Endodermal cell (in vitro differentiated cells): ENCODE measurements at regions not wholly inside any gene's neighbourhood (a gene's known extent, or its start where the extent isn't known, plus 50 kb on each side); places are given as distances from the start of the nearest gene placed in this dataset.

ENCODE experiments used
- DNase-seq: peaks from one replicate; pipeline ENCODE4 v3.0.0-alpha.2; 2017
- H3K27ac ChIP-seq: 2 replicates; pipeline ENCODE4 v1.5.1; 2013; ENCODE audit warnings: mild to moderate bottlenecking, low read depth, low read length, moderate library complexity
- H3K27me3 ChIP-seq: 2 replicates; pipeline ENCODE4 v1.6.1; 2013; ENCODE audit warnings: mild to moderate bottlenecking, low read length, moderate library complexity; ENCODE audit not compliant: insufficient read depth, control insufficient read depth, poor library complexity, severe bottlenecking
- H3K36me3 ChIP-seq: 2 replicates; pipeline ENCODE4 v1.7.0; 2013; ENCODE audit warnings: mild to moderate bottlenecking, low read length, moderate library complexity; ENCODE audit not compliant: control insufficient read depth, insufficient read depth
- H3K4me1 ChIP-seq: one replicate; pipeline ENCODE4 v1.7.0; 2013; ENCODE audit warnings: low read length; ENCODE audit not compliant: control insufficient read depth, insufficient read depth
- H3K4me3 ChIP-seq: 2 replicates; pipeline ENCODE4 v1.5.1; 2013; ENCODE audit warnings: mild to moderate bottlenecking, low read length, moderate library complexity
- H3K9ac ChIP-seq: 2 replicates; pipeline ENCODE4 v1.6.1; 2013; ENCODE audit warnings: mild to moderate bottlenecking, low read length, moderate library complexity; ENCODE audit not compliant: poor library complexity, severe bottlenecking; ENCODE audit errors: extremely low read depth
- H3K9me3 ChIP-seq: 2 replicates; pipeline ENCODE4 v1.6.1; 2013; ENCODE audit warnings: mild to moderate bottlenecking, low read length, moderate library complexity; ENCODE audit not compliant: control insufficient read depth
- H3K27ac Mint-ChIP-seq: 2 replicates; pipeline ENCODE4 v1.8.0; 2020; ENCODE audit warnings: mixed read lengths
- H3K27me3 Mint-ChIP-seq: 2 replicates; pipeline ENCODE4 v1.8.0; 2021; ENCODE audit warnings: mild to moderate bottlenecking, mixed read lengths; ENCODE audit not compliant: insufficient read depth
- H3K36me3 Mint-ChIP-seq: 2 replicates; pipeline ENCODE4 v1.8.0; 2020; ENCODE audit warnings: low read depth, mixed read lengths
- H3K4me1 Mint-ChIP-seq: 2 replicates; pipeline ENCODE4 v1.8.0; 2020; ENCODE audit warnings: mixed read lengths
- H3K4me3 Mint-ChIP-seq: 2 replicates; pipeline ENCODE4 v1.8.0; 2020; ENCODE audit warnings: mild to moderate bottlenecking, moderate library complexity, mixed read lengths
- H3K9me3 Mint-ChIP-seq: 2 replicates; pipeline ENCODE4 v1.8.0; 2020; ENCODE audit warnings: mild to moderate bottlenecking, mixed read lengths
- CTCF ChIP-seq: fragments of 200-600 bp; sonication (generic); conservative IDR thresholded peaks from 2 replicates; pipeline ENCODE4 v1.5.0; 2021; ENCODE audit warnings: antibody characterized with exemption, mild to moderate bottlenecking
- WGBS, 2 experiments: methylation state at CpG; one replicate each; pipeline versions ENCODE4 v1.1.5 to v1.1.7; 2013; ENCODE audit warnings: missing lambda C conversion rate in 2 of 2, mixed read lengths in 1 of 2; ENCODE audit not compliant: insufficient coverage in 1 of 2, insufficient read length in 1 of 2; 5-methylcytosine and 5-hydroxymethylcytosine counted together

DNA sequence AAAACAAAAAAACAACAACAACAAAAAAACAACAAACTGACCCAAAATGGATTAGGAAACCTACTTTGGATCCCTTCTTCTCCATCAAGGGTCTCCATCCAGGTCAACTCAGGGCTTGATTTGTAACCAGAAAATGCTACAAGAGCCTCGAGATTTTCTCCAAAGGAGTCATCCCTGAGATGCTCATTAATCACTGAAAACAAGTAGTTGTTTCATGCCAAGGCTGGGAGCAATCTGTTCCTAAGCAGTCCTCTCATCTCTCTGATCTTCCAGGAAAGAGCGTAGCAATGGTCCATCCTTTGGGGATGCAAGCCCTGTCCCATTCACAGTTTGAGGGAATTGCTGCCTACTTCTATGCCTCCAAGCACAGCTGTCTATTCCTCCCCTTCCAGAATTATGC, 203.0 kb upstream of the MAP3K1 start:
- 93 to 95% methylated on average over 2 of the region's 2 CpGs for WGBS, 2 experiments
- no peaks in the 10 kb centered on the region for H3K27me3 ChIP-seq
- no peak for DNase-seq
- H3K9ac ChIP-seq: no peak overlapping the region
- H3K9me3 Mint-ChIP-seq: peaks cover 22% of the 10 kb centered on the region
- H3K27ac ChIP-seq: no peak overlapping the region
- no peak overlapping the region for H3K27ac Mint-ChIP-seq
- H3K36me3 ChIP-seq: no peaks in the 10 kb centered on the region
- no peak for TF ChIP-seq CTCF
- H3K4me3 Mint-ChIP-seq: no peak overlapping the region
- no peaks in the 10 kb centered on the region for H3K27me3 Mint-ChIP-seq
- H3K4me3 ChIP-seq: no peak overlapping the region
- H3K4me1 ChIP-seq: peaks cover 27% of the 10 kb centered on the region
- peaks cover 55% of the 10 kb centered on the region for H3K4me1 Mint-ChIP-seq
- peaks cover 3% of the 10 kb centered on the region for H3K36me3 Mint-ChIP-seq
- peaks cover 20% of the 10 kb centered on the region for H3K9me3 ChIP-seq

GRCh38 chr5:56610093-56610698, 205.2 kb upstream of the MAP3K1 start:
- H3K9me3 Mint-ChIP-seq: peaks cover 18% of the 10 kb centered on the region
- H3K9ac ChIP-seq: no peak overlapping the region
- H3K4me3 Mint-ChIP-seq: no peak overlapping the region
- TF ChIP-seq CTCF: no peak
- no peak overlapping the region for H3K4me3 ChIP-seq
- no peak overlapping the region for H3K27ac Mint-ChIP-seq
- peaks cover 19% of the 10 kb centered on the region for H3K4me1 ChIP-seq
- WGBS, 2 experiments: 81 to 93% methylated on average over 3 to 4 of the region's 4 CpGs
- peaks cover 14% of the 10 kb centered on the region for H3K9me3 ChIP-seq
- peaks cover 5% of the 10 kb centered on the region for H3K27me3 Mint-ChIP-seq
- H3K36me3 ChIP-seq: no peaks in the 10 kb centered on the region
- DNase-seq: peak; percentile 53
- H3K36me3 Mint-ChIP-seq: peaks cover 3% of the 10 kb centered on the region
- H3K27ac ChIP-seq: no peak overlapping the region
- peaks cover 51% of the 10 kb centered on the region for H3K4me1 Mint-ChIP-seq
- no peaks in the 10 kb centered on the region for H3K27me3 ChIP-seq

- Histone ChIP-seq H3K4me1 (peaks cover 8% of the 10 kb centered on the region), H3K9ac (no peak overlapping the region), H3K36me3 (no peaks in the 10 kb centered on the region), H3K9me3 (peaks cover 14% of the 10 kb centered on the region), H3K27me3 (no peaks in the 10 kb centered on the region), H3K27ac (no peak overlapping the region), H3K4me3 (no peak overlapping the region)
- peaks cover 37% of the 10 kb centered on the region for H3K4me1 Mint-ChIP-seq
- peaks cover 11% of the 10 kb centered on the region for H3K27me3 Mint-ChIP-seq
- peaks cover 18% of the 10 kb centered on the region for H3K9me3 Mint-ChIP-seq
- TF ChIP-seq CTCF: no peak
- DNase-seq: peak; percentile 57
- 81 to 86% methylated on average over 5 to 6 of the region's 6 CpGs for WGBS, 2 experiments
- peak overlapping the region; percentile 44 for H3K27ac Mint-ChIP-seq
- H3K36me3 Mint-ChIP-seq: peaks cover 3% of the 10 kb centered on the region
- H3K4me3 Mint-ChIP-seq: no peak overlapping the region
Measured at GRCh38 chr5:56608217-56608925, 207.0 kb upstream of the MAP3K1 start.
